GM12872 (cell line): ENCODE measurements at regions not wholly inside any gene's neighbourhood (a gene's known extent, or its start where the extent isn't known, plus 50 kb on each side); places are given as distances from the start of the nearest gene placed in this dataset.

Source experiments
- TF ChIP-seq, protein P1 (sequence below): IDR thresholded peaks from 3 replicates; pipeline ENCODE4 v1.5.1; 2011; ENCODE audit warnings: low read depth, mild to moderate bottlenecking, low read length, moderate library complexity; ENCODE audit not compliant: insufficient read depth

DNA sequence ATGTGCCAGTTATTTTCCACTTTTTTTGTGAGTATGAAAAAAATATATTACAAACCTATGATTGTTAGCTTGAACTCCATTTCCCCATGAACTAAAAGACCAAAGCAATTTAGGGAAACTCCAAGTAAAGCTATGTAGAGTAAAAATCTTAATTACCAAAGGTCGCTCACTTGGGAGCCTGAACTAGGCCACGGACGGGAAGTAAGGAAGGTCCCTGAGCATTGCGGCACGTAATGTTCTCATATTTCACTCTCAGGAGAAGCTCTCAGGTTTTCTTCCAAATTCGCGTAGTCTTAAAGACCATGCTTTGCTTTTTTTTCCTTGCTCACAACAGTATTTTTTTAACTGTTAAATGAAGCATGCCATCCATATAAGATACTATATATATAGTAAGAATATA lies 215.3 kb upstream of the RARB start:
- TF ChIP-seq, protein P1, sequence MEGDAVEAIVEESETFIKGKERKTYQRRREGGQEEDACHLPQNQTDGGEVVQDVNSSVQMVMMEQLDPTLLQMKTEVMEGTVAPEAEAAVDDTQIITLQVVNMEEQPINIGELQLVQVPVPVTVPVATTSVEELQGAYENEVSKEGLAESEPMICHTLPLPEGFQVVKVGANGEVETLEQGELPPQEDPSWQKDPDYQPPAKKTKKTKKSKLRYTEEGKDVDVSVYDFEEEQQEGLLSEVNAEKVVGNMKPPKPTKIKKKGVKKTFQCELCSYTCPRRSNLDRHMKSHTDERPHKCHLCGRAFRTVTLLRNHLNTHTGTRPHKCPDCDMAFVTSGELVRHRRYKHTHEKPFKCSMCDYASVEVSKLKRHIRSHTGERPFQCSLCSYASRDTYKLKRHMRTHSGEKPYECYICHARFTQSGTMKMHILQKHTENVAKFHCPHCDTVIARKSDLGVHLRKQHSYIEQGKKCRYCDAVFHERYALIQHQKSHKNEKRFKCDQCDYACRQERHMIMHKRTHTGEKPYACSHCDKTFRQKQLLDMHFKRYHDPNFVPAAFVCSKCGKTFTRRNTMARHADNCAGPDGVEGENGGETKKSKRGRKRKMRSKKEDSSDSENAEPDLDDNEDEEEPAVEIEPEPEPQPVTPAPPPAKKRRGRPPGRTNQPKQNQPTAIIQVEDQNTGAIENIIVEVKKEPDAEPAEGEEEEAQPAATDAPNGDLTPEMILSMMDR = no peak

DNA sequence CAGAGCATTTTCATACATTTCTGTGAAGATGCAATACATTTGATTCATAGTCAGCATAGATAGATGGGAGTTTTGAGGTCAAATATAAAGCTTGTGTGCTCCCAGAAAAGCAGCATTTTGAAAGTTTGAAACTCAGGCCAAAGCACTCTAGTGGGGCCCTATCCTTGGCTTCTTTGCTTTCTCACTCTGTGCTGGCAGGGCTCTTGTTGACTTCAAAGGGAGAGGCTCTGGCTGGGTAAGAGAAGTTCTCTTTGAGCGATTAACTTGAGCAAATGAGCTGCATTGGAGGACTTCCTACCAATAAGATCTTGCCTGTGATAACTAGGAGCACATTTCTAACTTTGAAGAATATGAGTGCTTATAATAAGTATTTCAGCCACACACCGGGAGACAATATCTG lies 214.0 kb upstream of the RARB start:
- TF ChIP-seq, protein P1 = no peak

DNA sequence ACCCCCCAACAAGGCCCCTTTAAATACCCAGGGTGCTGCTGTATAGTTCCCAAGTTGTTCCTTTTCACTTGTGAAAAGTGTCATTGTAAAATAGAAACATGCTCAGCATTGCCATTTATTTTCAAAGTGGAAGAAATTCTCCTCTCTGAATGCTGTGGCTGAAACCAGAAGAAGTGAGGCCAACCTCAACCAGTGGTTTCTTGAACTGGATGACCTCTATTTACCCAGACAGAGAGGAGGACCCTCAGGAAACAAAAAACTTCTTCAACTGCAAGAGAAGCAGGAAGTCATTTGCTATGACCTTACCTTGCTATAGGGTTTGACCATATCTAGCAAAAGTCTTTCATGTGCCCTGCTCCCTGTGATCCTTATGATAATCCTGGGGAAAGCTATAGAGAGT lies 209.7 kb upstream of the RARB start:
- TF ChIP-seq, protein P1 = no peak

DNA sequence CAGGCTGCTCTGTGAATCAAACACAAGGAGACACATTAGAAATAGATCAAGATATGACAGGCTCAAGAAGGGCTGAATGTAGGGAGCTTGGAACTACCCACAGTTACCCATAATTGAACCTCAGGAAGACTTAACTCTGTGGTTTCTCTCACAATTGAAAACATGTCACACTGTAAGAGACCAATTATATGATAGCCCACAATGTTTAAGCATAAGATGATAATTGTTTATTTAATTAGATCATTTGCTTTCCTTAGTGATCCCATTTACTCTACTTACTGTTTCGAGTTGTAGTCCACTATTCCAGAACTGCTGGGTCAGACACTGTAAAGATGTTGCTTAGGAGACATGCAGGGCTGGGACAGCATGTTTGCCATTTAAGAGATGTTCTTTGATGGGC lies 201.3 kb upstream of the RARB start:
- TF ChIP-seq, protein P1 = no peak

DNA sequence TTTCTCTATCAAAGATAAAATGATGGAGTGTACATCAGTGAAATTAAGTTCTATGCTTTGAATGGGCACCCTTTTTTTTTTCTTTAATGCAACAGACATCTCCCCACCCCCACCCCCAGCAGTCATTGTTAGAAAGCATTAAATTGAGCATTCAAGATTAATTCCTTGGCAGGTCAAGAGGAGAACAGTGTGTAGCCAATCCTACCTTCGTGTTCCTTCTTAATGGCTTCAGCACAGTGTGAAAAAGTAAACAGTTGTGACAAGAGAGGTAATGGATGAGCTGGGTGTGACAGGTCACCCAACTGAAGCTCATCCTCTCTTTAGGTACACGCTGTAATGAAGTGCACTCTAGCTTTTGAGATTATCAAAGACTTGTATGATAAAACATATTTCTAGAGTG lies 198.5 kb upstream of the RARB start:
- TF ChIP-seq, protein P1 = no peak

DNA sequence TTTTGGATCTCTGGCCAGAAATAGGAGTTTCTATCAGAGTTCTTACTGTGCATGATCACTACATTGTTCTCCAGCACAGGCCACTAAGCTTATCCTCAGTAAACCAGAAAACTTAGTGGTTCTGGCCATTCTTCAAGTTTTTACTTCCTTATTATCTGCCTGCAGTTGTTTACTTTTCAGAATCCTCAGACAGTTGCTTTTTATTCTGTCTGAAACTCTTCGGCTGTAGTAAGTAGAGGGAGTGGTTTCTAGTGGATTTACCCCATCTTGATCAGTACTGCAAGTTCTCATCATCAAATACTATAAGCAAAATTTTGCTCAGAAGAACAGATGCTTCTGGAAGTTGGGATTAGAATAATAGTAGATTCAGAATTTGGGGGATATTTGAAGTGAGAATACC lies 193.0 kb upstream of the RARB start:
- TF ChIP-seq, protein P1 = no peak

DNA sequence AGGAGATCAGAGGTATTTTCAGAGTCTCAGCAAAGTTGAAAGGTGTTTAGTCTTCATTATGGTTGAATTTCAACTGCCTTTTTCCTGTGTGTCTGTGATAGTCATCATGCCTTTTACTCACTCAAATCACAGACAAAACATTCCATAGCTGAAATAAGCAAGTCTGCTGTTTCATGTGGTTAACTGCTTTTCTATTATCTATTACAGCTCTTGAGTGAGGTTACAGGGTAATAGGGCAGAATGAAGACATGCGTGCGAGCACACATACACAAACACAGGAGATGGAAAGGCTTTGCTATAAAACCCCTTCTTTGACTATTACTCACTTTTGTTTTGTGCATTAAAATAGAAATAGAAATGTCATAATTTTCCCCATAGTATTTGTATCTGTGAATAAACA lies 192.6 kb upstream of the RARB start:
- TF ChIP-seq, protein P1 = no peak

DNA sequence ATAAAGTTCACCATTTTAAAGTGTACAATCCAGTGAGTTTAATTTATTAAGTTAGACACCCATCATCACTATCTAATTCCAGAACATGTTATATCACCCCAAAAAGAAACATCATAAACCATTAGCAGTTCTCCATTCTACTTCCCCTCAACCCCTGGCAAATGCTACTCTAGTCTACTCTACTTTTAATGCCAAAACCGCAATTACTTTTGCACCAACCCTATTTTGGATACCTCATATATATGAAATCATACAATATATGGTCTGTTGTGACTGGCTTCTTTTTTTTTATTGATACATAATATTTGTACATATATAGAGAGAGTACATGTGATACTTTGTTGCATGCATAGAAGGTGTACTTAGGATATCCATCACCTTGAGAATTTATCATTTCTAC lies 190.5 kb upstream of the RARB start:
- TF ChIP-seq, protein P1 = no peak
